ENCODE measurements at regions not wholly inside any gene's neighbourhood (a gene's known extent, or its start where the extent isn't known, plus 50 kb on each side); places are given as distances from the start of the nearest gene placed in this dataset.

GRCh38 chr12:93016752-93017350 is 87.8 kb upstream of the EEA1 start:
- no peak overlapping the region for H3K4me3 ChIP-seq (ENCODE audit: low read depth, poor library complexity, severe bottlenecking)
- WGBS, 2 donors, result 76 to 83% methylated on average over 4 of the region's 4 CpGs
- intact Hi-C loops (cut with DNase I; ENCODE audit: low total_unique reads), result no loop called here
- DNase-seq (ENCODE audit: low spot score in 2 of 2), result no peak
- TF ChIP-seq POLR2A (IDR thresholded peaks at IDR 0.05), result no peak
- TF ChIP-seq, protein P1, sequence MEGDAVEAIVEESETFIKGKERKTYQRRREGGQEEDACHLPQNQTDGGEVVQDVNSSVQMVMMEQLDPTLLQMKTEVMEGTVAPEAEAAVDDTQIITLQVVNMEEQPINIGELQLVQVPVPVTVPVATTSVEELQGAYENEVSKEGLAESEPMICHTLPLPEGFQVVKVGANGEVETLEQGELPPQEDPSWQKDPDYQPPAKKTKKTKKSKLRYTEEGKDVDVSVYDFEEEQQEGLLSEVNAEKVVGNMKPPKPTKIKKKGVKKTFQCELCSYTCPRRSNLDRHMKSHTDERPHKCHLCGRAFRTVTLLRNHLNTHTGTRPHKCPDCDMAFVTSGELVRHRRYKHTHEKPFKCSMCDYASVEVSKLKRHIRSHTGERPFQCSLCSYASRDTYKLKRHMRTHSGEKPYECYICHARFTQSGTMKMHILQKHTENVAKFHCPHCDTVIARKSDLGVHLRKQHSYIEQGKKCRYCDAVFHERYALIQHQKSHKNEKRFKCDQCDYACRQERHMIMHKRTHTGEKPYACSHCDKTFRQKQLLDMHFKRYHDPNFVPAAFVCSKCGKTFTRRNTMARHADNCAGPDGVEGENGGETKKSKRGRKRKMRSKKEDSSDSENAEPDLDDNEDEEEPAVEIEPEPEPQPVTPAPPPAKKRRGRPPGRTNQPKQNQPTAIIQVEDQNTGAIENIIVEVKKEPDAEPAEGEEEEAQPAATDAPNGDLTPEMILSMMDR (IDR thresholded peaks at IDR 0.05), result no peak

GRCh38 chr12:93018610-93019009 is 89.5 kb upstream of the EEA1 start:
- WGBS, 2 donors, result 80 to 95% methylated on average over 2 of the region's 2 CpGs
- TF ChIP-seq POLR2A (IDR thresholded peaks at IDR 0.05), result no peak
- TF ChIP-seq, protein P1 (IDR thresholded peaks at IDR 0.05), result no peak
- intact Hi-C loops (cut with DNase I; ENCODE audit: low total_unique reads), result no loop called here
- DNase-seq (ENCODE audit: low spot score in 2 of 2), result no peak
- no peak overlapping the region for H3K4me3 ChIP-seq (ENCODE audit: low read depth, poor library complexity, severe bottlenecking)

- TF ChIP-seq, protein P1 (IDR thresholded peaks at IDR 0.05), result no peak
- no peak for TF ChIP-seq POLR2A (IDR thresholded peaks at IDR 0.05)
- H3K4me3 ChIP-seq (ENCODE audit: low read depth, poor library complexity, severe bottlenecking), result no peak overlapping the region
- DNase-seq (ENCODE audit: low spot score in 2 of 2), result no peak
- WGBS, 2 donors, result 91 to 92% methylated on average over 9 of the region's 9 CpGs
- intact Hi-C loops (cut with DNase I; ENCODE audit: low total_unique reads), result no loop called here
Observed at GRCh38 chr12:93019212-93019927, 90.3 kb upstream of the EEA1 start.

DNA sequence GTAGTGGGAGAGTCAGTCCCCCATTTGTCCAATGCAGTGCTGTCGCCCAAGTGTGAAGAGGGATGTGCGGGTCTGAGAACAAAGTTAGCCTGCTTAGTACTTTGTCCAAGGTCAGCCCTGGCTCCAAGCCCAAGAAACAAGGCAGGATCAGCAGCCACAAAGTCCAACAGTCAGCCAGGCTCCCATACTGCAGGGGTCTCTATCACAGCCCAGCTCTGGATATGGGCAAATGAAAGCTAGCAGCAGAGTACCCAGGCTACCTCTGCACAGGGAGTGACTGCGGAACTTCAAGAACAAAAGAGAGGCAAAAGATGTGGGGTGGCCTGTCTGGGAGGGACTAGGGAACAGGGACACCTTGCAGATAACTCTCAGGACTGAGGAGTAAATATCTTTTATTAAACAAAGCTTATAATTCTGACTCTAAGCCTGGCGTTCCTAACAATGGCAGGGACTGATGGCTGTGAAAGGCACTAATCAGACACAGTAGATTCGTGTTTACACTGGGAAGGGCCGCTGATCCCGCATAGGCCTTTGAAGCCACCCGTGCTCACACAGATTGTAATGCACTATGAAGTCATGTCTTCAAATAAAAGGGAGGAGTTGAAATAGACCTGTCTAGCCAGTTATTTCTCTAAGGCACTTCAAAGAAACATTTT is 91.0 kb upstream of the EEA1 start:
- 64 to 70% methylated on average over 8 of the region's 8 CpGs for WGBS, 2 donors
- TF ChIP-seq, protein P1 (IDR thresholded peaks at IDR 0.05), result no peak
- intact Hi-C loops (cut with DNase I; ENCODE audit: low total_unique reads), result no loop called here
- no peak overlapping the region for H3K4me3 ChIP-seq (ENCODE audit: low read depth, poor library complexity, severe bottlenecking)
- DNase-seq (ENCODE audit: low spot score in 2 of 2), result no peak

GRCh38 chr12:93020631-93021597 is 91.8 kb upstream of the EEA1 start:
- intact Hi-C loops (cut with DNase I; ENCODE audit: low total_unique reads), result no loop called here
- 74 to 82% methylated on average over 9 of the region's 9 CpGs for WGBS, 2 donors
- TF ChIP-seq, protein P1 (IDR thresholded peaks at IDR 0.05), result no peak
- no peak for TF ChIP-seq POLR2A (IDR thresholded peaks at IDR 0.05)
- DNase-seq (ENCODE audit: low spot score in 2 of 2), result no peak
- no peak overlapping the region for H3K4me3 ChIP-seq (ENCODE audit: low read depth, poor library complexity, severe bottlenecking)
